ENCODE measurements at regions not wholly inside any gene's neighbourhood (a gene's known extent, or its start where the extent isn't known, plus 50 kb on each side); places are given as distances from the start of the nearest gene placed in this dataset.

- no peak for TF ChIP-seq CTCF (IDR thresholded peaks at IDR 0.05)
- DNase-seq = no peak
- Histone ChIP-seq H3K9me3 (no peaks in the 10 kb centered on the region), H3K27me3 (no peaks in the 10 kb centered on the region), H3K4me3 (no peak overlapping the region), H3K36me3 (no peaks in the 10 kb centered on the region), H3K4me1 (peaks cover 0 to 13% (median 2%) of the 10 kb centered on the region in 4 donors), H3K27ac (peak overlapping the region; percentile 15 to 41)
- intact Hi-C loops (cut with DNase I; ENCODE audit: low total_unique reads) = no loop called here
These were observed 366.0 kb upstream of the TBL1XR1 start for GRCh38 chr3:177563243-177563780.

- peaks cover 0 to 13% (median 2%) of the 10 kb centered on the region in 4 donors for H3K4me1 ChIP-seq
- H3K27ac ChIP-seq = peak overlapping the region; percentile 15 to 41
- H3K36me3 ChIP-seq = no peaks in the 10 kb centered on the region
- TF ChIP-seq CTCF (IDR thresholded peaks at IDR 0.05) = no peak
- DNase-seq = no peak
- intact Hi-C loops (cut with DNase I; ENCODE audit: low total_unique reads) = no loop called here
- H3K4me3 ChIP-seq = no peak overlapping the region
- H3K27me3 ChIP-seq = no peaks in the 10 kb centered on the region
- no peaks in the 10 kb centered on the region for H3K9me3 ChIP-seq
These were observed 366.5 kb upstream of the TBL1XR1 start for GRCh38 chr3:177563792-177564191.

GRCh38 chr3:177565981-177566380, 368.7 kb upstream of the TBL1XR1 start:
- intact Hi-C loops (cut with DNase I; ENCODE audit: low total_unique reads) = no loop called here
- H3K4me1 ChIP-seq = peaks cover 0 to 13% (median 2%) of the 10 kb centered on the region in 4 donors

GRCh38 chr3:177567833-177568232, 370.6 kb upstream of the TBL1XR1 start:
- TF ChIP-seq CTCF (IDR thresholded peaks at IDR 0.05) = no peak
- no peak for DNase-seq
- H3K27ac ChIP-seq = no peak overlapping the region
- intact Hi-C loops (cut with DNase I; ENCODE audit: low total_unique reads) = no loop called here
- no peaks in the 10 kb centered on the region for H3K36me3 ChIP-seq
- no peak overlapping the region for H3K4me3 ChIP-seq
- no peaks in the 10 kb centered on the region for H3K27me3 ChIP-seq
- peaks cover 0 to 13% (median 2%) of the 10 kb centered on the region in 4 donors for H3K4me1 ChIP-seq
- no peaks in the 10 kb centered on the region for H3K9me3 ChIP-seq

More at GRCh38 chr3:177565981-177566380, 368.7 kb upstream of the TBL1XR1 start:
- H3K27ac ChIP-seq = no peak overlapping the region
- no peaks in the 10 kb centered on the region for H3K36me3 ChIP-seq
- DNase-seq = no peak
- TF ChIP-seq CTCF (IDR thresholded peaks at IDR 0.05) = no peak
- H3K4me3 ChIP-seq = no peak overlapping the region
- H3K9me3 ChIP-seq = no peaks in the 10 kb centered on the region
- no peaks in the 10 kb centered on the region for H3K27me3 ChIP-seq

- intact Hi-C loops (cut with DNase I; ENCODE audit: low total_unique reads) = no loop called here
- no peak overlapping the region for H3K27ac ChIP-seq
- TF ChIP-seq CTCF (IDR thresholded peaks at IDR 0.05) = no peak
- H3K36me3 ChIP-seq = no peaks in the 10 kb centered on the region
- DNase-seq = no peak
- peaks cover 0 to under 1% (median under 1%) of the 10 kb centered on the region in 4 donors for H3K4me1 ChIP-seq
- H3K4me3 ChIP-seq = no peak overlapping the region
- no peaks in the 10 kb centered on the region for H3K9me3 ChIP-seq
- no peaks in the 10 kb centered on the region for H3K27me3 ChIP-seq
These were observed 371.9 kb upstream of the TBL1XR1 start for GRCh38 chr3:177569193-177569592.
